LNCAP (cell line): ENCODE measurements at regions not wholly inside any gene's neighbourhood (a gene's known extent, or its start where the extent isn't known, plus 50 kb on each side); places are given as distances from the start of the nearest gene placed in this dataset.

ENCODE experiments used
- TF ChIP-seq, protein P1 (sequence below): fragments of 450-650 bp; IDR thresholded peaks from 2 replicates; pipeline ENCODE4 v1.5.1; 2017; ENCODE audit warnings: mild to moderate bottlenecking

DNA sequence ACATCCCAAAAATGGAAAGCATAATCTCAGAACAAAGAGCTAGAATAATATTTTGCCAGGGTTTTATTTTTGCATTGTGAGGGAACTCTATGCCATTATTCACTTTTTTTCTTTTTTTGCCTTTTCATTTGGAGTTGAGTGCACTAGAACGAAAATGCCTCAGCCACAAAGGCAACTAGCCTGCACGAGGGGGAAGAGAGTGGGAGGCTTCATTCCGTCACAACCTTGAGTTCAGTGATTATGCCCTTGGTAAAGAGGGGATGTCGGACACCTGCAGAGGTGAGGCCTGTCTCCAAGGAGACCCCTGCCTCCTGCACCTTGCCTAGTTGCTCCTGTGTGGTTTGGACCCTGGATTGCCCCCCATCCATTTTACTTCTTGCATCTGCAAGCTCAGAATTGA lies 232.7 kb downstream of the TEX36 start:
- TF ChIP-seq, protein P1, sequence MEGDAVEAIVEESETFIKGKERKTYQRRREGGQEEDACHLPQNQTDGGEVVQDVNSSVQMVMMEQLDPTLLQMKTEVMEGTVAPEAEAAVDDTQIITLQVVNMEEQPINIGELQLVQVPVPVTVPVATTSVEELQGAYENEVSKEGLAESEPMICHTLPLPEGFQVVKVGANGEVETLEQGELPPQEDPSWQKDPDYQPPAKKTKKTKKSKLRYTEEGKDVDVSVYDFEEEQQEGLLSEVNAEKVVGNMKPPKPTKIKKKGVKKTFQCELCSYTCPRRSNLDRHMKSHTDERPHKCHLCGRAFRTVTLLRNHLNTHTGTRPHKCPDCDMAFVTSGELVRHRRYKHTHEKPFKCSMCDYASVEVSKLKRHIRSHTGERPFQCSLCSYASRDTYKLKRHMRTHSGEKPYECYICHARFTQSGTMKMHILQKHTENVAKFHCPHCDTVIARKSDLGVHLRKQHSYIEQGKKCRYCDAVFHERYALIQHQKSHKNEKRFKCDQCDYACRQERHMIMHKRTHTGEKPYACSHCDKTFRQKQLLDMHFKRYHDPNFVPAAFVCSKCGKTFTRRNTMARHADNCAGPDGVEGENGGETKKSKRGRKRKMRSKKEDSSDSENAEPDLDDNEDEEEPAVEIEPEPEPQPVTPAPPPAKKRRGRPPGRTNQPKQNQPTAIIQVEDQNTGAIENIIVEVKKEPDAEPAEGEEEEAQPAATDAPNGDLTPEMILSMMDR = no peak

GRCh38 chr10:125449571-125449970 lies 233.4 kb downstream of the TEX36 start:
- TF ChIP-seq, protein P1 = no peak

GRCh38 chr10:125448596-125448995 lies 234.4 kb downstream of the TEX36 start:
- TF ChIP-seq, protein P1 = peak; percentile 44; the same call in 1 of the 2 replicates

- TF ChIP-seq, protein P1 = no peak
These were observed 238.2 kb downstream of the TEX36 start for GRCh38 chr10:125444790-125445189.

GRCh38 chr10:125442856-125443540 lies 240.0 kb downstream of the TEX36 start:
- TF ChIP-seq, protein P1 = no peak

GRCh38 chr10:125441151-125441550 lies 241.8 kb downstream of the TEX36 start:
- TF ChIP-seq, protein P1 = no peak

- TF ChIP-seq, protein P1 = no peak
These were observed 251.8 kb downstream of the TEX36 start for GRCh38 chr10:125431149-125431548.

GRCh38 chr10:125428054-125428453 lies 254.9 kb downstream of the TEX36 start:
- TF ChIP-seq, protein P1 = no peak
